ACHN (cell line): ENCODE measurements at regions not wholly inside any gene's neighbourhood (a gene's known extent, or its start where the extent isn't known, plus 50 kb on each side); places are given as distances from the start of the nearest gene placed in this dataset.

Experiments used
- DNase-seq: peaks from one replicate; pipeline ENCODE4 v3.0.0-alpha.2; 2015
- in situ Hi-C: cut with HindIII; loops from 2 replicates; pipeline ENCODE4 v1.10.0; 2017; ENCODE audit warnings: low sequenced_read_pairs, low pct_ligation_motif_present, low pct_unique_long_range_greater_than_20kb

DNA sequence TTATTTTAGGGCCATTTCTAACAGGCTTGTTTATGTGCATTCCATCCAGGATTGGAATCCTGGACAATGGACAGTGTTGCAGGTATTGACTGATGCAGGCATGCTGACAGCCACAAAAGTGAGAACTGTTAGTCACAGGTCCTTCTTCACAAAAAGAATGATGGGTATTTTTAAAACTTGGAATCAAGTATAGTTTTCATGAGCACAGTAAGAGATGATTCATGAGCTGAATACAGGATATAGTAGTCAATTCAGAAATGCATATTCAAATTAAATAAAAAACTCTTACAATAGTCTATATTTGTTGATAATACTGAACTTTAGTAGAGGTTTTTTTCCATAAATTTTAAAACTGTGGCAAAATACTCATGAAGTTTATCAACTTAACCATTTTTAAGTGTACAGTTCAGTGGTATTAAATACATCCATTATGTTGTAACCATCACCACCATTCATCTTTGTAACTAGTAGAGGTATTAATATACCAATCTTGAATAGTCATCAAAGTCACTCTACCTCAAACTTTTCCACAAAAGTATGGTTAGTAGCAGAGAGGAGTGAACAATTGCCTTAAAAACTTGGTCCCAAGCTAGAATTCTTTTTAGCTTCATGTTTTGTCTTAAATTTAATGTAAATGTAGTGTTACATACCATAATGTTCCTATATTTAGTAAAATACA lies 79.5 kb downstream of the KCNRG start:
- in situ Hi-C loops = no loop called here
- no peak for DNase-seq

DNA sequence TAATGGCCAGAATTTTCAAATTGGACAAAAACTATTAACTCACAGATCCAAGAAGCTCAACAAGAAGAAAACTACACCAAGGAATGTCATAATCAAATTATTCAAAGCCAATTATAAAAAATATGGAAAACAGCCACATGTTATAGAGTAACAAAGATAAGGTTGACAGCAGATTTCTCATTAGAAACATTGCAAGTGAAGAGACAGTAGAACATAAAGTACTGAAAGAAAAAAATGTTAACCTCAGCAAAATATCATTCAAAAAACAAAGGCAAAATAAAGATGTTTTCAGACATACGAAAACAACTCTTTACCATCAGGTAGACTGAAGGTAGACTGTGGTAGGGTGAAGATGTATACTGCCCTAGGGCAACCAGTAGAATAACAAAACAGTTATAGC lies 83.4 kb downstream of the KCNRG start:
- in situ Hi-C loops = no loop called here
- DNase-seq = no peak

DNA sequence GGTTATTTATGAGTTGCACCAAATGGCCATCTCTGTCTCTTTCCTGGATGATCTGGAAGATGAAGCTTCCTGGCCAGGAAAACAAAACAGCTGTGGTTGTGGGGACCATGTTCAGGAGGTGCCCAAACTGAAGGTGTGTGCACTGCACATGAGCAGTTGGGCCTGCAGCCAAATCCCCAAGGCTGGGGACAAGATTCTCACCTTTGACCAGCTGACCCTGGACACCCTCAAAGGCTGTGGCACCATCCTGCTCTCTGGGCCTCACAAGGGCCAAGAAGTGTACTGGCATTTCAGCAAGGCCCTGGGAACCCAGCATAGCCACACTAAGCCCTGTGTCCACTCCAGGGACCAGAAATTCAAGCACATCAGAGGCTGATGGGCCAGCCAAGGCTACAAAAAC lies 84.2 kb downstream of the KCNRG start:
- in situ Hi-C loops = no loop called here
- no peak for DNase-seq

GRCh38 chr13:50101590-50101989 lies 86.3 kb downstream of the KCNRG start:
- DNase-seq = no peak
- in situ Hi-C loops = no loop called here

- in situ Hi-C loops = no loop called here
- DNase-seq = no peak
These were observed 89.2 kb downstream of the KCNRG start for GRCh38 chr13:50104493-50104892.

- DNase-seq = no peak
These were observed 91.3 kb downstream of the KCNRG start for GRCh38 chr13:50106559-50106958.

DNA sequence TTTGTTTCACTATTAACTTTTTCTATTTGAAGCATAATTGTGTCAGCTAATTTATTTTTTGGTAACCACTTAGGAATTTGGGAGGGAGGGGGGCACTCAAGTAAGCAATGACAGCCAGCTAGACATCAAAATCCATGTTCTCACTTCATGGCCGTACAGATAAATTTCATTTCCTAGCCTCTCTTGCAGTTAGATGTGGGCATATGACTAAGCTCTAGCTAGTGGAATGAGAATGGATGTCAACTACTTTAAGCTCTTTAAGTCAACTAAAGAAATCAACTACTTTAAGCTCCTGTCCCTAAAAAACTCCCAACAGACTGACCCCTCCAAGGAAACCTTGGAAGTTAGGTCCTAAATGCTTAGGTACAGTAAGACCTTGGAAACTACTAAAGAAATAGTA lies 92.0 kb downstream of the KCNRG start:
- in situ Hi-C loops = no loop called here
- DNase-seq = no peak

More at GRCh38 chr13:50106559-50106958, 91.3 kb downstream of the KCNRG start:
- in situ Hi-C loops = no loop called here

GRCh38 chr13:50114961-50115360 lies 99.7 kb downstream of the KCNRG start:
- in situ Hi-C loops = no loop called here
- DNase-seq = no peak

- in situ Hi-C loops = no loop called here
- DNase-seq = no peak
These were observed 100.5 kb downstream of the KCNRG start for GRCh38 chr13:50115695-50116094.

- DNase-seq = no peak
- in situ Hi-C loops = no loop called here
These were observed 101.3 kb downstream of the KCNRG start for GRCh38 chr13:50116430-50116973.

GRCh38 chr13:50119591-50119990 lies 104.3 kb downstream of the KCNRG start:
- in situ Hi-C loops = no loop called here
- DNase-seq = no peak

- in situ Hi-C loops = no loop called here
- no peak for DNase-seq
These were observed 107.2 kb downstream of the KCNRG start for GRCh38 chr13:50122455-50122854.

DNA sequence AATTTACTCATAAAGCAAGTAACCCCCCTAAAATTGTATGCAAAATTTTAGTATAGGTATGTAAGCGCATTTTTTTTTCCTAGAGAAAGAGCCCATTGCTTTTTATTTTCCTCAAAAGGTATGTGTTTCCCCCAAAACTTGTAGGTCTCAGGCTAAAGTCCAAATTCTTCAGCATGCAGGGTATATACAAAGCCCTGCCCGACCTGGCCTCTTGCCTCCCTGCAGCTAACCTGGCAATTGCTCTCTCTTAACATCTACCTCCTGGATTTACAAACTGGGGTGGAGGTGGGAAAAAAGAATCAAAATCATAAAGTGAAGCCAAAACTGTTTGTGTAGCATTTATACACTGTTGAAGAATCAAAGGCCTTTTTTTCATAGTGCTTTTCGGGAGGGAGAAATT lies 107.8 kb downstream of the KCNRG start:
- no peak for DNase-seq

DNA sequence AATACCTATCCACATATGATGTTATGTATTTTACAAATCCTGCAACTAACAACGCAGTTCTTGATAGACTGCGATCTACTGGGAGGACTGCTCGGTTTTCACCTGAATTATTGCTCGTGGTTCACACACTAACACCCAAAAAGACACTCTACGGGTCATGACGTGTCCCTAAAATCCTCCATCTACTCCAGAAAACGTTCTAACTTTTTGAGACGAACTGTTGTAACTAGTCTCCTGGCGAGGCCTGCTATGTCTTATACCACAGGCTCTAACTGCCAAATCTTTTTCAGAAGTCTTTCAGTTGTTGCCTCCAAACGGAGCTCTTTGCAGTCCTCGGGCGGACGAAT lies 108.2 kb downstream of the KCNRG start:
- no peak for DNase-seq
- in situ Hi-C loops = no loop called here

More for the DNA sequence above, 107.8 kb downstream of the KCNRG start:
- in situ Hi-C loops = no loop called here

DNA sequence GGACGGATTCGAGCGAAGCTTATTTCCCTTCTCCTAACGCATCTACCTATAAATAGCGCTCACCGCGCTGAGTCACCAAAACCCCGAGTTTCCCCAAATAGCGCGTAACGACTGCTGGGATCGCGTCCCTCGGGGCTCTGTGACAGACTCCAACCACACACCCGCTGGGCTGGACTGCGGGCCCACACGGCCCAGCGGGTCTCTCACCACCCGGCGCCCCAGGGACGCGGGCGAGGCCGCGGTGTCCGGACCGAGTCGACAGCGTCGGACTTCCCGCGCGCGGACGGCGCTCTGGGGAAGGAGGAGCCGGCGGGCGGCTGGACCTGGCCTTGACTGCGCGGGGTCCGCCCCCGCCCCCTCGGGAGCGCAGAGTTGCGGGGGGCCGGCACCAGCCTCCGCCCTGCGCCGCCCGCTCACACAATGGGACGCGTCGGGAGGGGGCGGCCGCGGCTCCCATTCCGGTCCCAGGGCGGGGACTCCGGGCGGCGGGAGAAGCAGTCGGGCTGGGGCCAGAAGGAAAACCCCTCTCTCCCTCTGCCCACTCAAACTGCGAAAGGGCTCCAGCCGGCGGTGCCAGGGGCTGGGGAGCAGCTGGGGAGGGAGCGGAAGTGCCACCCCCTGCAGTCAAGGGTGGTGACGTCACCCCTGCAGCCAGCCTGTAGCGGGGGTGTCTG lies 108.8 kb downstream of the KCNRG start:
- peak; percentile 89 for DNase-seq
- in situ Hi-C loops = no loop called here

DNA sequence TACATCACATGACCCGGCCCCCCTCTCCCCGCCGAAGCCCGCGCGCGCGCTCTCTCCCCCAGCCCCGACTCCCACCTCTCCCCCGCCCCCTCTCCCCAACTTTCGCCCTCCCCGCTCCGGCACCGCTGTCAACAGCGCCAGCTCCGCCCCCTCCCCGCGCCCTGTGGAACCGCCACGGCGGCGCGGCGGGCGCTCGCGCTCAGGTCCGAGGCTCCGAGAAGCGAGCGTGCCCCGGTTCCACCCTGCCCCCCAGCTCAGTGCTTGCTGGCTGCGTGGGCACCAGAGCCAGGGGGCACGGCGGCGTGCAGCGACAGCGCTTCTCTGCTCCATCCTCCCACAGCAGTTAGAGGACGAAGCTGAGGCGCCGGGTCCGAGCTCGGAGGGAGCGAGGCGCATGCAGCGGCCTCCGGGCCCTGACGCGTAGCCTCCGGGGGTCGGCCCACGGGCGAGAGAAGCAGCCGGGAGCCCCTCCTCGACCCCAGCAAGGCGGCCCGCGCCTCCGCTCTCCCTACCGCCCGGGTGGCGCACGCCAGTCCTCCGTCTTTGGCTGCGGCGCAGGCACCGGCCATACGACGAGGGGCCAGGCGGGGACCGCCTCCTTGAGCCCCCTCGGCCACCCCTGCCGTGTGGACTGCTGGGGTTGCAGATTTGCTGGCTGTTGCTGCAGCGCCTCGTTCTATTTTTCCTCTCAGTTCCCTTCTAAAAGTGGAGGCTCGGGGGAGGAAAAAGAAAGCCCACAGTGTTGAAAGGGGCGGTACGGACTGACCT lies 109.5 kb downstream of the KCNRG start:
- in situ Hi-C loops = no loop called here
- peak; percentile 54 for DNase-seq

- no peak for DNase-seq
- in situ Hi-C loops = no loop called here
These were observed 110.0 kb downstream of the KCNRG start for GRCh38 chr13:50125304-50125553.

DNA sequence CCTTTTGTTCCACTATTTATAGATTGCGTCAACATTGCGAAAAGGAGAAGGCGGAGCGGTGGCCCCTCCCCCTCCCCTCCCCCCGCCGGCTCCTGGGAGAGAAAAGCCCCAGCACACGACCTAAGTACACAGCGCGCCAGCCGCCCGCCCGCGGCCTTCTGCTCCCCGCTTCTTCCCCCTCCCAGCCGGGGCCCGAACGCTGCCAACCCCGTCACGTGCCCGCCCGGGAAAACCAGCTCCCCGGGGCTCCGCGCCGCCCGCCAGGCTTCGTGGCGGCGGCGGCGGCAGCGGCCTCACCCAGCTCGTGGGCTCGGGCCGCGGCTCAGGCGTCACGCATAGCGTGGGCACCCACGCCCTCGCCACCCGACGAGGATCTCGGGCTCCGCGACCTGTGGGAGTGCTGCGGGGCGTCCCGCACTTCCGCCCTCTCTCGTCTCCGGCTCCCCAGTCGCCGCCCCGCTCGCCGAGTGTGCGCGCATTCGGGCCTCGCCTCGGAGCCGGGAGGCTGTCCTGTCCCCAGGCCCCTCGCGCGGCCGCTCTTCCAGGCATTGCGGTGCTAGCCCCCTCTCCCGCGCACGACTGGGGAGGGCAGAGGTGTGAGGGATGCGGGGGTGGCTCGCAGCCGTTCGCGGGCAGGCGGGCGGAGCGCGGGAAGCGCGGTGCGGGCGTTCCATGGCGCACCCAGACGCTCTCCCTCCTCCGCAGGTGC lies 110.5 kb downstream of the KCNRG start:
- DNase-seq = peak; percentile 72
- in situ Hi-C loops = no loop called here
